ENCODE measurements at regions not wholly inside any gene's neighbourhood (a gene's known extent, or its start where the extent isn't known, plus 50 kb on each side); places are given as distances from the start of the nearest gene placed in this dataset.

DNA sequence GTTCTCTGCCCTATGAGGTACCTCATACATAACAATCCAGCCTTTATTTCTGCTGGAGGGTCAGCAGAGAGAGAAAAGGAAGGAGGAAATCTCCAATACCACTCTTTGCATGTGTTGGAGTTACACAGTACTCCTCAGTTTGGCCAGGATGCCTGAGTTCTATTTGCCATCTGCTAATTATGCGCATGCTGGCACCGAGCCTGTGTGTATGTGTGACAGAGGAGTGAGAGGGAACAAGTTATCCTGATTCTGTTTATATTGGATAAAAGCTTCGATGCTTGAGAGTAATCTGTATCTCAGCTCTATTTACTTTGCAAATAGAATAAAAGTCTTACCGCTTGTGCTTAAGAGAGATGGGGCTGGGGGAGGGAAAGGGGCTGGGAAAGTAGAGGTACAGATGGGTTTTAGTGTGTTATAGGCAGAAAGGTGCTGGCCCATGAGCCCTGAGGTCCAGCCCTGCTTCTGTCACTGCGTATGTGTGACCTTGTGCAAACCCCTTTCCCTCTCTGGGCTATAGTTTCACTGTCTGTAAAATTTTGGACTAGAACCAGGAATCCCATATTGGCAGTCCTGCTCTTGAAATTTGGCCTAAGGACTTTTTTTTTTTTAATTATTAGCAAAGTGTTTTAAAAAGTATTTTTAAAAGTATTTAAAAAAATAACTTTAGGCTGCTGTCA is 54.5 kb upstream of the PLXNA2 start:
- DNase-seq (ENCODE audit: low spot score), result no peak

- DNase-seq (ENCODE audit: low spot score), result no peak
Measured at GRCh38 chr1:208300084-208300770, 56.0 kb upstream of the PLXNA2 start.

DNA sequence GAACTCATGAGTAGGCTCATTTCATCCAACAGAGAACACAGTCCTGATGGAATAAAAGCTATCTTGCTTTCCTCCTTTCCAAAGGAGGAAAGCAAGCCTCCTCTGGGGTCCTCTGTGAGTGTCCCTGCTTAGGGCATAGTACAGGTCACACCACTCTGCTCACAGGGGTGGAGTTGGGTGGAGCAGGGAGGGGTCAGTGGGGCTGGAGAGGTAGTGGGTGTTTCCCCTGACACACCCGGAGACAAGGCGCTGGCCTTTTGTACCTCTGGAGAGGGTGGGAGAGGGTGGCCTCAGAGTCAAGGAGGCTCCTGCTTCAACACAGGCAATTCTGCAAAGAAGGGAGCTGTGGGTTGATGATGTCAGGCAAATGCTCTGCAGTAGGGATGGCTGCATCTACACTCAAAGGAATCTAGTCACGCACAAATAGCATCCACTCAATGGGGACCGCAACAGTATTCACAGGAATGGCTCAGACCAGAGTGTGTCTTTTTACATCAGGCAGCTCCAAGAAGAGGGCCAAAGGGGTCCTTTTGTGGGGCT is 58.6 kb upstream of the PLXNA2 start:
- DNase-seq (ENCODE audit: low spot score), result no peak

DNA sequence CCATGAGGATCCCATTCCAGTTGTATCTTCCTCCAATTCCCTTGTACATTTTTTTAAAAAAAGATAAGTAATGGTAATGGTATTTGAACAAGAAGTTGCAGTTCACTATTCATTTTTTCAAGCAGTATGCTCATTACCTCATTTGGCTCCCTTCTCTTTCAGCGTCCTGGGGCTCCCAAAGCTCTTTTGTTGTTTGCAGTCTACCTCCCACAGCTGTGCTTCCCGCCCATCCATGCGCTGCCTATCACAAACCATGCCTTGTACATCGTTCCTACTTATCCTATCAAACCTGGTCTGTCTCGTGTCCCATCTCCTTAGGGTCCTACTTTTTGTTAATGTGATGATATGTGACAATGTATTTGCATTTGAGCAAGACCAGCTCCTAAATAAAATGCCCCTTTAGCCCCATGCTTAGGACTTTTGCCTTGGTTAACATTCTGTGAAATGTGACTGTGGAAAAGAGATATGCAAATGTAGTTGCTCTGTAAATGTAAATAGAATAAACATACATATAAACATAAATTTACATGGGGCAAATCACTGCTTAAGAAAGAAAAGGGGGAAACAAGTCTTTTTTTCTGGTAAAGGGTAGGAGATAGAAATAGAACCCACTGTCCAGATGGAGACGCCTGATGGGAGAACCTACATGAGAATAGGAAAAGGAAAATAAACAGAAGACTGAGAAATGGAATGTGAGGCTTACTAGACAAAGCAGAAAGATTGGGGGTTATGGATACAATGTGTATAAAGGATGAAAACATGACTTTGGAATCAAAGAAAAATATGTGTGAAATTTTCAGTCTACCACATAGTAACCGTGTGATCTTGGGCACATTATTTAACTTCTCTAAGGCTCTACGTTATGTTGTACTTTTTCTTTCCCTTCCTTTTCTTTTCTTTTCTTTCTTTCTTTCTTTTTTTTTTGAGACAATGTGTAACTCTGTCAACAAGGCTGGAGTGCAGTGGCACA is 59.8 kb upstream of the PLXNA2 start:
- no peak for DNase-seq (ENCODE audit: low spot score)

DNA sequence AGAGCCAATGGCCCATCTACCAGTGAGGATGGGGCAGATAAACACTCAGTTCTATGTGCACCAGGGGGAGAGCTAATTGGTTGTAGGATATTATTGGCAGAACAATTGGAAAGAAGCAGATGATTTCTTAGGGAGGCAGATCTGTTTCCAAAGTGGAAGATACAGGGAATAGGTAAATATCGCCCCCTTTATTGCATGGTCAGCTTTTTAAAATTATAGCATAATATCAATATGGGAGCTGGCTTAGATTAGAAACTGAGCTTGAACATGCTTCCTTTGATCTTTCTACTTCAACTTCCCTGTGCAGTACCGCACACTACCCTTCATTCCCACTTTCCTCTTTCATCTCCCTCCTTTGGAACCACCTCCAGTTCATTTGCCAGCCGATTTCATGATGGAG is 64.0 kb upstream of the PLXNA2 start:
- no peak for DNase-seq (ENCODE audit: low spot score)

GRCh38 chr1:208309771-208310170 is 65.6 kb upstream of the PLXNA2 start:
- DNase-seq (ENCODE audit: low spot score), result no peak

DNA sequence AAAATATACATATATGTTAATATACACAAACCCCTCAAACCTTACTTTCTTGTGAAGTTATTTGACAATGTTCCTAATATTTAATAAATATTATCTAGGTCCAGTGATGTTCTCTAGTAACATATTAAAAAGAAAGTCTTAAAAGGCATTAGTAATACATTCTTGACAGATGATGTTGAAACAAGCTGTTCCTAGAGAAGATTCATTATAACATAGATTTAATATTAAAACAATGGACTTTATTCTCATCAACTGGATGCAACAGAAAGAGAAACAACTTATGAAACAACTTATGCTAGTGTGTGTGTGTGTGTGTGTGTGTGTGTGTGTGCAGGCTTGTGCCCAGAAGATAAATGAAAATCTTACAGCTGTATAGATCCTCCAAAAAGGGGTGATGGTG is 68.5 kb upstream of the PLXNA2 start:
- DNase-seq (ENCODE audit: low spot score), result no peak

DNA sequence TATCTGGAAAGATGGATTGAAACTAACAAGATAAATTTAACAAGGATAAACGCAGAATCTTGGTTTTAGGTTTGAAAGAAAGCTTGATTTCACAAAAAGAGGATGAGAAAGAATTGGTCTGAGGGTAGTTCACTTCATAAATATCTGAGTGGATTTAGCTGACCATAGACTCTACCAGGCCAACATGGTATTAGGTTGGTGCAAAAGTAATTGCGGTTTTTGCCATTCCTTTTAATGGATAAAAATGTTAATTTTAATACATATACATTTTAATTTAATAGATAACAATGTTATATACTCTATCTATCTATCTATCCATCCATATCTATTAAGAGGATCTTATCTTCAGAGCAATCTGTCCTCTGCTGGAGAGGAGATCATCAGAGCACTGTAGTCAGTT is 70.2 kb upstream of the PLXNA2 start:
- no peak for DNase-seq (ENCODE audit: low spot score)

DNA sequence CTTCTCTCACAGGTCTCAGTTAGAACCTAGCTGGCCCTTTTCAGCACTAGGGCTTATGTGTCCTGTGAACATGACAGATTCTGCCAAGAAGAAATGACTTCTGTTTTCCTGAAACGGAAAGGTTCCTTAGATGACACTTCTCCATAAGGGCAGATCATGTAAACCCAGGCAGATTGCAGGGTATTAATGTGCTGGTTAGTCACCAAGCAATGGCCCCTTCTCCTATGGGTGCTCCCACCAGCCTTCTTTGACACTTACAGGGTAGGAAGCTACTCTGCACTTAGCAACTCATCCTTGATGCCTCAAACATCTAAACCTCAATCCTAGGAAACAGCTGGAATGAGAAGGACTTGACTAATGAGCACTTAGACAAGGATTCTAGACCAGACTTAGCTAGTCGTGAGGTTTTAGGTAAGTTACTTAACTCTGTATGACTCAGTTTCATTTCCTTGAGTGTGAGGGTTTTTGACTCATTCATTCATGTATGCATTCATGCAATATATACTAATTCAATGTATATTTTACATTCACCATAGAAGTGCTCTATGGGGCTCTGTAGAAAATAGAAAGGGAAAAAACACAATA is 74.1 kb upstream of the PLXNA2 start:
- DNase-seq (ENCODE audit: low spot score), result no peak

GRCh38 chr1:208324005-208324404 is 79.8 kb upstream of the PLXNA2 start:
- DNase-seq (ENCODE audit: low spot score), result no peak

DNA sequence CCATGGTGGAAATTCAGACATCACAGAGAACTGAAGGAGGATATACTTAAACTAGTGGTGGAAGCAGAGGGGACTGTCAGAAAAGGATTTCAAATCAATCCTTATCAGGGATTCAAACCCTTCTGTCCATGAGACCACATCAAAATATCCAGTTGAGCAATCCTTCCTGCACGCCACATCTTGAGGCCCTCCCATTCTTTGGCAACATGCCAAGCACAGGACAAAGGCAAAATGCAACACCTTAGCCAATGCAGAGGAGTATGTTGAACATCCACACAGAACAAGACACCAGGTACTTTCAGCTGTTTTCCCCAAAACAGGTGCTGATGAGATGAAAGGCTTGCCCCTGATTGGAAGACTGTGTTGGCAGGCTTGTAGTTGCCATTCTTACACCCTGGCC is 81.8 kb upstream of the PLXNA2 start:
- DNase-seq (ENCODE audit: low spot score), result no peak

- DNase-seq (ENCODE audit: low spot score), result no peak
Measured at GRCh38 chr1:208329300-208329699, 85.1 kb upstream of the PLXNA2 start.

DNA sequence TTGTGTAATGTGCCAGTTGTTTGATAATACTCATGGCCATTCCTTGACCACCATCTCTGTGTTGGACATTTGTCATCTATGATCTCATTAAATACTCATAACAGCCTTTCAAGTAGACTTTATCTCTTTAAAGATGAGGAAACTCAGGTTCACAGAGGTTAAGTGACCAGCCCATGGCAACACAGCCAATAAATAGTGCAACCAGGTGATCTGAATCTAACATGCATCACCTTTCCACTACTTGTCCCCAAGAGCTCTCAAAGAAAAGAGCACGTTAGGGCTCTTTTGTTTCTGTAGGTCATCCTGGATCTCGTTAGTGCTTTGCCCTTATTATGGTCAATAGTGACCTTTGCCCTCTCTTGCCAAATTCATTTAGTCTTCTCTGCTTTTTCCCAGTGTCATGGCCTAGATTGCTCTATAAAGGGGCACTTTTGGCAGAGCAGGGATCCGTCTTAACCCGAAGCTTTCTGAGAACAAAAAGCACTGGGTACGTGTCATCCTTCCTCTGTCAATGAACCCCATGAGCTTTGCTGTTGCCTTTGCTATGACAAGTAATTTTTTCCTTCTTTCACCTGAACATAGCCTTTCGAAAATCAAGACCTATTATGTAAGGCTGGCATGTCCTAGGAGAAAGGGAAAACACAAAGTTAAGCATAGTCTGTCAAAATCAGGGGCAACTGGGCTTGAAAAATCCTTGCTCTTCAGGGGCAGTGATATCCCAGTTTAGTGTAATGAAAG is 88.0 kb upstream of the PLXNA2 start:
- no peak for DNase-seq (ENCODE audit: low spot score)

DNA sequence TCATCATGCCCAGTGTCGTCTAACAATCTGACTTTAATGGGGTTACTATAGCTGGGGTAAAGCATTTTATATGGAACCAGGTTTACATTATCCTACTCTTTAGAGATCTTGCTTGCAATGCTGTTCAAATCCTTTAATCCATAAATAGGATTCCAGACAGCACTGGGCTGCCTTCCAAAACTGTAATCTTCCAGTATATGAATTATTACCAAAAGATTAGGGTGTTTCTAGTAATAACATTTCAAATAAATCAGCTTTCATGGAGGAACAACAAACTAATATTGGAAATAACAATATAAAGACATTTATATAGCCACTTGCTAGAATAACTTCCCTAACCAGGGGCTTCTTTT is 88.6 kb upstream of the PLXNA2 start:
- no peak for DNase-seq (ENCODE audit: low spot score)

GRCh38 chr1:208333676-208334075 is 89.5 kb upstream of the PLXNA2 start:
- DNase-seq (ENCODE audit: low spot score), result no peak

DNA sequence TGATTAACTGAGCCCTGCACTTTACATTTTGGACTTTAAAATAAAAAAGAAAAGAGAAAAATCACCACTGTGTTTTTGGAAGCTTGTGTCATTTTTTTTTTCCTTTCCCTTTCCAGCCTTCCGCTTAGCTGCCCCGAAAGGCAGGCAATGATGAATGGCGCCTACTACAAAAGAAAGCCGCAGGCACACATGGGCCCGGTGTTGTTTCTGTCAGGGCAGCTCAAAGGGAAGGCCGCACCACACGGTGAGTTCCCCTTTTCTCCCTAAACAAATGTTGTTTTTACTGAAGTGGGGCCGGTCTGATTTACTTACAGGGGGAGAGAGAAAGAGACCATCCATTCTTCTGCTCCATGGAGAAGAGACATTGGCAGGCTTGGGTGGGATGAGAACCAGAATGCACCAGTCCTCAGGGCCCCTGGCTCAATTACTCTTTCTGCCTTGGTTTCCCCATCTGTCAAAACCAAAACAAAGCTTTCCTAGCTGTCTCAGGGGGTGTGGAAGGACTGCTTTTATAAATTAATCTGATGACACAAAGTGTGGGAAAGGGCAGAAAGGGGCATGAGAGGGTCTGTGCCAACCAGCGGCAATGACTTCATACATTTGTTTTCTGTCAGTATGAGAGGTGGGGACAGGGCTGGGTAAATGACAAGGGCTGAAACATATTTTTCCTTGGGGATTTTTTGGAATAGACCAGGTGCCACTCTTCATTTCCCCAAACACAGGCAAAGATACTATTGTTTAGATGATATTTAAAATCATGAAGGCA is 91.4 kb upstream of the PLXNA2 start:
- no peak for DNase-seq (ENCODE audit: low spot score)

GRCh38 chr1:208336137-208336518 is 91.9 kb upstream of the PLXNA2 start:
- no peak for DNase-seq (ENCODE audit: low spot score)

- DNase-seq (ENCODE audit: low spot score), result no peak
Measured at GRCh38 chr1:208339911-208340310, 95.7 kb upstream of the PLXNA2 start.

DNA sequence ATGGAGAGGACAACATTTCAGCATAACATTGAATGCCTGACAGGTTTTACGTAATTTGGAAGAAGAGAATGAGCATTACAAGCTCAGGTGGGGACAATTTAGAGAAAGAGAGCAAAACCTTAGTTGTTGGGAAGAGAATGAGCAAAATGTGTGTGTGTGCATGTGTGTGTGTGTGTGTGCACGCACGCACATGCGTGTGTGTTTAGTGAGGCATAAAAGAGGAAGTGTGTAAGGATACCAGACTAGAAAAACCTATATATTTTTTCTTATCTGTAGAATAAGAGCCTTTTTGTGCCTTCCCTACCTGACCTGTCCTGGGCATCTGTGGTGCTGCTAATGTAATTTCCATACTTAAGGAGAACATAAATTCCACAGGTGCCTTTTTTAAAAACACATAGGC is 99.0 kb upstream of the PLXNA2 start:
- DNase-seq (ENCODE audit: low spot score), result no peak

GRCh38 chr1:208344202-208344857 is 100.1 kb upstream of the PLXNA2 start:
- DNase-seq (ENCODE audit: low spot score), result no peak

Measured in HuH-7 (cell line).